ENCODE measurements at regions not wholly inside any gene's neighbourhood (a gene's known extent, or its start where the extent isn't known, plus 50 kb on each side); places are given as distances from the start of the nearest gene placed in this dataset.

- no peak for DNase-seq
Observed at GRCh38 chr13:47111499-47111898, 214.6 kb upstream of the HTR2A start.

- DNase-seq, result no peak
Observed at GRCh38 chr13:47110833-47111240, 214.0 kb upstream of the HTR2A start.

GRCh38 chr13:47110141-47110540 lies 213.3 kb upstream of the HTR2A start:
- no peak for DNase-seq

GRCh38 chr13:47109028-47109427 lies 212.2 kb upstream of the HTR2A start:
- DNase-seq, result peak; percentile 84

GRCh38 chr13:47100214-47100853 lies 203.5 kb upstream of the HTR2A start:
- no peak for DNase-seq

GRCh38 chr13:47094734-47095434 lies 198.0 kb upstream of the HTR2A start:
- no peak for DNase-seq

- DNase-seq, result no peak
Observed at GRCh38 chr13:47092202-47092601, 195.3 kb upstream of the HTR2A start.

GRCh38 chr13:47087841-47088240 lies 191.0 kb upstream of the HTR2A start:
- peak; percentile 8 for DNase-seq

- no peak for DNase-seq
Observed at GRCh38 chr13:47087241-47087640, 190.4 kb upstream of the HTR2A start.

GRCh38 chr13:47085346-47085745 lies 188.5 kb upstream of the HTR2A start:
- DNase-seq, result no peak

GRCh38 chr13:47081850-47082249 lies 185.0 kb upstream of the HTR2A start:
- no peak for DNase-seq

- DNase-seq, result no peak
Observed at GRCh38 chr13:47081246-47081645, 184.4 kb upstream of the HTR2A start.

- DNase-seq, result no peak
Observed at GRCh38 chr13:47080621-47081020, 183.8 kb upstream of the HTR2A start.

GRCh38 chr13:47076500-47076899 lies 179.6 kb upstream of the HTR2A start:
- DNase-seq, result no peak

GRCh38 chr13:47069133-47069532 lies 172.3 kb upstream of the HTR2A start:
- DNase-seq, result no peak

GRCh38 chr13:47067306-47067705 lies 170.5 kb upstream of the HTR2A start:
- no peak for DNase-seq

- DNase-seq, result no peak
Observed at GRCh38 chr13:47066226-47066625, 169.4 kb upstream of the HTR2A start.

GRCh38 chr13:47064381-47064780 lies 167.5 kb upstream of the HTR2A start:
- DNase-seq, result no peak

GRCh38 chr13:47049276-47049989 lies 152.6 kb upstream of the HTR2A start:
- DNase-seq, result no peak

- no peak for DNase-seq
Observed at GRCh38 chr13:47046706-47047105, 149.9 kb upstream of the HTR2A start.

GRCh38 chr13:47044842-47045241 lies 148.0 kb upstream of the HTR2A start:
- DNase-seq, result no peak

GRCh38 chr13:47039106-47039505 lies 142.3 kb upstream of the HTR2A start:
- no peak for DNase-seq

GRCh38 chr13:47038188-47038587 lies 141.3 kb upstream of the HTR2A start:
- DNase-seq, result no peak

Data from GDM1 (cell line).